ENCODE measurements at regions not wholly inside any gene's neighbourhood (a gene's known extent, or its start where the extent isn't known, plus 50 kb on each side); places are given as distances from the start of the nearest gene placed in this dataset.

DNA sequence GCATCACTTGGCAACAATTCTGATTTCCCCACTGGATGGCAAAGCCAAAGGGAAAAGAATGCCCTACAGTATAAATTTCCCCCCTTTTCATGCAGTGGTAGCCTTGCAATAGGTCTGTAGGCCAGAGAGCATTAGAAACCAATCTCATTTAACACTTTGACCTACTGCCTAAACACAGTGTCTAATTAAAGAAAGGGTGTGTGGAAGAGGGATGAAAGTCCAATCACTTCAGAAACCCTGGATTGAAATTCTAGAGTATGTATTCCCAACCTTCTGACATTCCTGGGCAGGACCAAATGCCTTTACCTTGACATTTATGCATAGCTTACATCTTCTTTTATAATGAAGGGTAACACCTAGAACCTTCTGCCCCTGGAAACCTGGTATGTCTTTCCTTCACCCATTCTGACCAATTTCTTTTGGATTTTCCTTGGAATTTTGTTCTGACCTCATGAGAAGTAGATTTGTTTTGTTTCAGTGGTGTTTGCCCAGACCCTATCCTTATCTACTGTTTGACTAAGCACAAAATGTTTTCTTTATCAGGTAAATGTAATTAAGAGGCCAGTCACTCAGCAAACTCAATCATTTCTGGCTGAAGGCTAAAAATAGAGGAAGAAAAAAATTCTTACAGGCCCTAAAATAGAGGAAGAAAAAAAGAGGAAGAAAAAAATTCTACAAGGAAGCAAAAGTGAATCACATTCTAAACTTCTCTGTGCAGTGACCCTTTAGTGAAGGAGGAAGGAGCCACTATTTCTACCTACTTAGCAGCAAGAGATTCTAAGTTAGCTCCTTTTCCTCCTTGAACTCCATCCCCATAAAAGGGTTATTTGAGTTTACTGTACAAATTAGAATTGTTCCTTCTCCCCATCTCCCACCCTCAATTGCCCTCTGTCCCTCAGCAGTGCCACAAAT, 129.5 kb upstream of the DSCAM start (continued):
- no peak for TF ChIP-seq GTF2F1 (IDR thresholded peaks at IDR 0.05; ENCODE audit: low read length)
- TF ChIP-seq IRX3 (CRISPR knock-in tag; IDR thresholded peaks at IDR 0.05; ENCODE audit: borderline replicate concordance, low read depth), result no peak
- TF ChIP-seq HOXA7 (CRISPR knock-in tag; IDR thresholded peaks at IDR 0.05), result no peak
- TF ChIP-seq ZNF605 (CRISPR knock-in tag; IDR thresholded peaks at IDR 0.05), result no peak

DNA sequence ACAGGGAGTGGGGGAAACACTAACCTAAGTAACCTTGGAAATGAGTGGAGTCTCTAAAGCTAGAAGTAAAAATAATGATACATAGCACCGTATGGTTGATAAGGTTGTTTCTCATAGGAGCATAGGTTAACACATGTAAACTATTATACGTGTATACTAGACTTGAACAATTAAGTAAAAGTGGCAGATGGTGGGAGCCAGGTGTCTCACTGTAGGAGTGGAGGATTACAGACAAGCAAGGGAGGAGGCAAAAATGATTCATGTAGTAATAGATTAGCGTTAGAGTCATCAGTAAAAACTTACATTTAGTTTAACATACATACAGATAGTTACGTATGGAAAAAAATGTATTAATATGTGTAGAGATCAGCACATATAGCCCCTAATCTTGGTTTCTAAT, 138.4 kb upstream of the DSCAM start:
- ChIA-PET POLR2A (no interaction called here), CTCF (ENCODE audit: low intra/inter-chr PET ratio, low total read pairs) (no interaction called here)
- no peak overlapping the region for H3K4me3 ChIP-seq (replicated peaks in 1 of 3; ENCODE audit: insufficient read depth in 1 of 3, low read depth in 2 of 3, low read length in 3 of 3)
- H3K79me2 ChIP-seq (ENCODE audit: insufficient read depth, low read length), result no peaks in the 10 kb centered on the region
- BruUV-seq (replicated peaks), result no TSS peak
- no peak overlapping the region for H2AFZ ChIP-seq (ENCODE audit: low read length)
- no peaks in the 10 kb centered on the region for H3K36me3 ChIP-seq (replicated peaks in 1 of 2; ENCODE audit: control insufficient read depth in 1 of 2, insufficient read depth in 2 of 2, low read length in 2 of 2)
- H4K20me1 ChIP-seq (ENCODE audit: insufficient read depth, low read length), result no peaks in the 10 kb centered on the region
- no peak for DNase-seq (ENCODE audit: low spot score)
- 33% methylated on average over 4 of the region's 4 CpGs for WGBS (ENCODE audit: low lambda C conversion rate)
- intact Hi-C loops (cut with micrococcal nuclease; ENCODE audit: unreplicated experiment), result no loop called here
- in situ Hi-C loops (cut with HindIII; ENCODE audit: extremely low pct_ligation_motif_present, low pct_unique_long_range_greater_than_20kb), result no loop called here
- peaks cover 62% of the 10 kb centered on the region for H3K9me3 ChIP-seq (ENCODE audit: low read length)
- ATAC-seq, result no peak
- no peaks in the 10 kb centered on the region for H3K4me1 ChIP-seq (ENCODE audit: insufficient read depth, low read length)
- no peak overlapping the region for H3K9ac ChIP-seq (ENCODE audit: insufficient read depth, low read depth, low read length)
- H3K27ac ChIP-seq (ENCODE audit: extremely low read length, insufficient read depth, low read length), result no peak overlapping the region
- no peak overlapping the region for H3K4me2 ChIP-seq (ENCODE audit: low read depth, low read length)
- FAIRE-seq, result no peak
- no peaks in the 10 kb centered on the region for H3K27me3 ChIP-seq (ENCODE audit: control insufficient read depth in 1 of 2, insufficient read depth in 2 of 2, low read length in 2 of 2)
- TF ChIP-seq, protein P1, sequence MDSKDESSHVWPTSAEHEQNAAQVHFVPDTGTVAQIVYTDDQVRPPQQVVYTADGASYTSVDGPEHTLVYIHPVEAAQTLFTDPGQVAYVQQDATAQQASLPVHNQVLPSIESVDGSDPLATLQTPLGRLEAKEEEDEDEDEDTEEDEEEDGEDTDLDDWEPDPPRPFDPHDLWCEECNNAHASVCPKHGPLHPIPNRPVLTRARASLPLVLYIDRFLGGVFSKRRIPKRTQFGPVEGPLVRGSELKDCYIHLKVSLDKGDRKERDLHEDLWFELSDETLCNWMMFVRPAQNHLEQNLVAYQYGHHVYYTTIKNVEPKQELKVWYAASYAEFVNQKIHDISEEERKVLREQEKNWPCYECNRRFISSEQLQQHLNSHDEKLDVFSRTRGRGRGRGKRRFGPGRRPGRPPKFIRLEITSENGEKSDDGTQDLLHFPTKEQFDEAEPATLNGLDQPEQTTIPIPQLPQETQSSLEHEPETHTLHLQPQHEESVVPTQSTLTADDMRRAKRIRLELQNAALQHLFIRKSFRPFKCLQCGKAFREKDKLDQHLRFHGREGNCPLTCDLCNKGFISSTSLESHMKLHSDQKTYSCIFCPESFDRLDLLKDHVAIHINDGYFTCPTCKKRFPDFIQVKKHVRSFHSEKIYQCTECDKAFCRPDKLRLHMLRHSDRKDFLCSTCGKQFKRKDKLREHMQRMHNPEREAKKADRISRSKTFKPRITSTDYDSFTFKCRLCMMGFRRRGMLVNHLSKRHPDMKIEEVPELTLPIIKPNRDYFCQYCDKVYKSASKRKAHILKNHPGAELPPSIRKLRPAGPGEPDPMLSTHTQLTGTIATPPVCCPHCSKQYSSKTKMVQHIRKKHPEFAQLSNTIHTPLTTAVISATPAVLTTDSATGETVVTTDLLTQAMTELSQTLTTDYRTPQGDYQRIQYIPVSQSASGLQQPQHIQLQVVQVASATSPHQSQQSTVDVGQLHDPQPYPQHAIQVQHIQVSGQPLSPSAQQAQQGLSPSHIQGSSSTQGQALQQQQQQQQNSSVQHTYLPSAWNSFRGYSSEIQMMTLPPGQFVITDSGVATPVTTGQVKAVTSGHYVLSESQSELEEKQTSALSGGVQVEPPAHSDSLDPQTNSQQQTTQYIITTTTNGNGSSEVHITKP (CRISPR knock-in tag; IDR thresholded peaks at IDR 0.05; ENCODE audit: low read depth), result no peak
- TF ChIP-seq ZC3H13 (CRISPR knock-in tag; IDR thresholded peaks at IDR 0.05) (no peak), TARDBP (CRISPR knock-in tag; IDR thresholded peaks at IDR 0.05) (no peak), NFIB (CRISPR knock-in tag; IDR thresholded peaks at IDR 0.05; ENCODE audit: borderline replicate concordance) (no peak), SSRP1 (CRISPR knock-in tag; IDR thresholded peaks at IDR 0.05) (no peak), RFX3 (CRISPR knock-in tag; IDR thresholded peaks at IDR 0.05) (no peak), ZNF775 (CRISPR knock-in tag; IDR thresholded peaks at IDR 0.05; ENCODE audit: borderline replicate concordance) (no peak)
- TF ChIP-seq, protein P2, sequence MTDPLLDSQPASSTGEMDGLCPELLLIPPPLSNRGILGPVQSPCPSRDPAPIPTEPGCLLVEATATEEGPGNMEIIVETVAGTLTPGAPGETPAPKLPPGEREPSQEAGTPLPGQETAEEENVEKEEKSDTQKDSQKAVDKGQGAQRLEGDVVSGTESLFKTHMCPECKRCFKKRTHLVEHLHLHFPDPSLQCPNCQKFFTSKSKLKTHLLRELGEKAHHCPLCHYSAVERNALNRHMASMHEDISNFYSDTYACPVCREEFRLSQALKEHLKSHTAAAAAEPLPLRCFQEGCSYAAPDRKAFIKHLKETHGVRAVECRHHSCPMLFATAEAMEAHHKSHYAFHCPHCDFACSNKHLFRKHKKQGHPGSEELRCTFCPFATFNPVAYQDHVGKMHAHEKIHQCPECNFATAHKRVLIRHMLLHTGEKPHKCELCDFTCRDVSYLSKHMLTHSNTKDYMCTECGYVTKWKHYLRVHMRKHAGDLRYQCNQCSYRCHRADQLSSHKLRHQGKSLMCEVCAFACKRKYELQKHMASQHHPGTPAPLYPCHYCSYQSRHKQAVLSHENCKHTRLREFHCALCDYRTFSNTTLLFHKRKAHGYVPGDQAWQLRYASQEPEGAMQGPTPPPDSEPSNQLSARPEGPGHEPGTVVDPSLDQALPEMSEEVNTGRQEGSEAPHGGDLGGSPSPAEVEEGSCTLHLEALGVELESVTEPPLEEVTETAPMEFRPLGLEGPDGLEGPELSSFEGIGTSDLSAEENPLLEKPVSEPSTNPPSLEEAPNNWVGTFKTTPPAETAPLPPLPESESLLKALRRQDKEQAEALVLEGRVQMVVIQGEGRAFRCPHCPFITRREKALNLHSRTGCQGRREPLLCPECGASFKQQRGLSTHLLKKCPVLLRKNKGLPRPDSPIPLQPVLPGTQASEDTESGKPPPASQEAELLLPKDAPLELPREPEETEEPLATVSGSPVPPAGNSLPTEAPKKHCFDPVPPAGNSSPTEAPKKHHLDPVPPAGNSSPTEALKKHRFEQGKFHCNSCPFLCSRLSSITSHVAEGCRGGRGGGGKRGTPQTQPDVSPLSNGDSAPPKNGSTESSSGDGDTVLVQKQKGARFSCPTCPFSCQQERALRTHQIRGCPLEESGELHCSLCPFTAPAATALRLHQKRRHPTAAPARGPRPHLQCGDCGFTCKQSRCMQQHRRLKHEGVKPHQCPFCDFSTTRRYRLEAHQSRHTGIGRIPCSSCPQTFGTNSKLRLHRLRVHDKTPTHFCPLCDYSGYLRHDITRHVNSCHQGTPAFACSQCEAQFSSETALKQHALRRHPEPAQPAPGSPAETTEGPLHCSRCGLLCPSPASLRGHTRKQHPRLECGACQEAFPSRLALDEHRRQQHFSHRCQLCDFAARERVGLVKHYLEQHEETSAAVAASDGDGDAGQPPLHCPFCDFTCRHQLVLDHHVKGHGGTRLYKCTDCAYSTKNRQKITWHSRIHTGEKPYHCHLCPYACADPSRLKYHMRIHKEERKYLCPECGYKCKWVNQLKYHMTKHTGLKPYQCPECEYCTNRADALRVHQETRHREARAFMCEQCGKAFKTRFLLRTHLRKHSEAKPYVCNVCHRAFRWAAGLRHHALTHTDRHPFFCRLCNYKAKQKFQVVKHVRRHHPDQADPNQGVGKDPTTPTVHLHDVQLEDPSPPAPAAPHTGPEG (CRISPR knock-in tag; IDR thresholded peaks at IDR 0.05), result no peak

Data from HepG2 (cell line).